Suprapubic skin (tissue), 4 donors: ENCODE measurements at regions not wholly inside any gene's neighbourhood (a gene's known extent, or its start where the extent isn't known, plus 50 kb on each side); places are given as distances from the start of the nearest gene placed in this dataset.

Source experiments
- EP300 ChIP-seq: sonication (generic); formaldehyde crosslinking; IDR thresholded peaks from one replicate; pipeline ENCODE4 v1.6.1; 2017; ENCODE audit warnings: antibody characterized with exemption
- POLR2A ChIP-seq, 2 donors: fragments of 450-650 bp; IDR thresholded peaks; one replicate each; pipeline ENCODE4 v1.6.1; 2017; ENCODE audit warnings: antibody characterized with exemption in 2 of 2, mild to moderate bottlenecking in 2 of 2, moderate library complexity in 2 of 2
- POLR2AphosphoS5 ChIP-seq, 3 donors: sonication (generic); formaldehyde crosslinking; IDR thresholded peaks; one replicate each; pipeline ENCODE4 v1.6.1; 2017; ENCODE audit warnings: antibody characterized with exemption in 3 of 3
- TF ChIP-seq, protein P1 (sequence below), 2 donors: fragments of 200-600 bp in 1 of 2; fragments of 450-650 bp in 1 of 2; sonication (generic) in 1 of 2; IDR thresholded peaks; one replicate each; pipeline ENCODE4 v1.5.1; 2016 to 2019; ENCODE audit warnings: antibody characterized with exemption in 2 of 2, mild to moderate bottlenecking in 1 of 2, moderate library complexity in 1 of 2

DNA sequence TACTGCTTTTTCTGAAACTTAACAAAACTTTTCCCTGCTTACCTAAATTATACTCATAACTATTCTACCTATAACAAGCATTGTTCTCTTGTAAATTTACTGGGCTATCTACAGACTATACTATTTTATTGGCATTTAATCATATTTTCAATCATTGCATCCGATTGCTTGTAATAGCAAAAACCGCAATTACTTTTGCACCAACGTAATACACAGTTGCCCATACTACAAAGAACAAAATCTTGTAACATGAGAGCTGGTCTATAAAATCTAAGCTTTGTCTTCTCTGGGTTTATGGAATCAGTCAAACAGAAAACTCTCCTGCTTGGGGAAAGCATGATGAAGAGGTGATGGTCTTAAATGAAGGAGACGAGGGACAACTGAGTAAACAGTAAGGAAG lies 463.4 kb upstream of the ST6GAL2 start:
- TF ChIP-seq POLR2AphosphoS5 (IDR thresholded peaks at IDR 0.05) (no peak), POLR2A (IDR thresholded peaks at IDR 0.05) (no peak), EP300 (no peak)
- TF ChIP-seq, protein P1, sequence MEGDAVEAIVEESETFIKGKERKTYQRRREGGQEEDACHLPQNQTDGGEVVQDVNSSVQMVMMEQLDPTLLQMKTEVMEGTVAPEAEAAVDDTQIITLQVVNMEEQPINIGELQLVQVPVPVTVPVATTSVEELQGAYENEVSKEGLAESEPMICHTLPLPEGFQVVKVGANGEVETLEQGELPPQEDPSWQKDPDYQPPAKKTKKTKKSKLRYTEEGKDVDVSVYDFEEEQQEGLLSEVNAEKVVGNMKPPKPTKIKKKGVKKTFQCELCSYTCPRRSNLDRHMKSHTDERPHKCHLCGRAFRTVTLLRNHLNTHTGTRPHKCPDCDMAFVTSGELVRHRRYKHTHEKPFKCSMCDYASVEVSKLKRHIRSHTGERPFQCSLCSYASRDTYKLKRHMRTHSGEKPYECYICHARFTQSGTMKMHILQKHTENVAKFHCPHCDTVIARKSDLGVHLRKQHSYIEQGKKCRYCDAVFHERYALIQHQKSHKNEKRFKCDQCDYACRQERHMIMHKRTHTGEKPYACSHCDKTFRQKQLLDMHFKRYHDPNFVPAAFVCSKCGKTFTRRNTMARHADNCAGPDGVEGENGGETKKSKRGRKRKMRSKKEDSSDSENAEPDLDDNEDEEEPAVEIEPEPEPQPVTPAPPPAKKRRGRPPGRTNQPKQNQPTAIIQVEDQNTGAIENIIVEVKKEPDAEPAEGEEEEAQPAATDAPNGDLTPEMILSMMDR (IDR thresholded peaks at IDR 0.05), result no peak
